SU-DHL-6 (cell line): ENCODE measurements at regions not wholly inside any gene's neighbourhood (a gene's known extent, or its start where the extent isn't known, plus 50 kb on each side); places are given as distances from the start of the nearest gene placed in this dataset.

Source experiments
- H2AFZ ChIP-seq: fragments of 200-600 bp; sonication (generic); 2 replicates; pipeline ENCODE4 v1.6.1; 2014; ENCODE audit warnings: low read depth, mild to moderate bottlenecking, moderate library complexity, mixed read lengths, antibody characterized with exemption, low read length; ENCODE audit not compliant: severe bottlenecking
- H3F3A ChIP-seq: fragments of 200-600 bp; shearing (Covaris generic); 2 replicates; pipeline ENCODE4 v1.6.0; 2016; ENCODE audit warnings: antibody characterized with exemption, mild to moderate bottlenecking; ENCODE audit not compliant: insufficient read depth
- H3K27ac ChIP-seq: fragments of 200-600 bp; sonication (generic); 2 replicates; pipeline ENCODE4 v1.5.1; 2016; ENCODE audit warnings: low read depth, mild to moderate bottlenecking, low read length, moderate library complexity, mixed read lengths
- H3K27me3 ChIP-seq: fragments of 200-600 bp; sonication (generic), shearing (Covaris generic); 2 replicates; pipeline ENCODE4 v1.6.0; 2014; ENCODE audit warnings: mild to moderate bottlenecking, low read length
- H3K36me3 ChIP-seq: fragments of 200-600 bp; sonication (generic); 2 replicates; pipeline ENCODE4 v1.6.1; 2014; ENCODE audit warnings: mild to moderate bottlenecking, low read length, mixed read lengths
- H3K4me2 ChIP-seq: fragments of 300-600, 200-600 bp; shearing (Covaris generic), sonication (generic); 2 replicates; pipeline ENCODE4 v1.6.0; 2014; ENCODE audit warnings: low read length, low read depth, mild to moderate bottlenecking; ENCODE audit not compliant: poor library complexity, severe bottlenecking
- H3K4me3 ChIP-seq: fragments of 200-600 bp; sonication (generic); 2 replicates; pipeline ENCODE4 v1.5.1; 2014; ENCODE audit warnings: antibody characterized with exemption, low read length, mild to moderate bottlenecking, mixed read lengths; ENCODE audit not compliant: insufficient read depth, poor library complexity, severe bottlenecking
- H3K79me2 ChIP-seq: fragments of 200-600 bp; sonication (generic); 2 replicates; pipeline ENCODE4 v1.6.1; 2014; ENCODE audit warnings: mild to moderate bottlenecking, low read length, moderate library complexity; ENCODE audit not compliant: insufficient read depth
- H3K9ac ChIP-seq: fragments of 200-600 bp; sonication (generic); 2 replicates; pipeline ENCODE4 v1.7.0; 2014; ENCODE audit warnings: mild to moderate bottlenecking, low read length
- H3K9me2 ChIP-seq: fragments of 200-600 bp; sonication (generic); replicated peaks from 2 replicates; pipeline ENCODE4 v1.6.1; 2014; ENCODE audit warnings: low read length; ENCODE audit not compliant: insufficient read depth
- H3K9me3 ChIP-seq: fragments of 200-600 bp; sonication (generic); 2 replicates; pipeline ENCODE4 v1.6.1; 2014; ENCODE audit warnings: low read length, mixed read lengths; ENCODE audit not compliant: insufficient read depth
- H4K20me1 ChIP-seq: fragments of 200-600 bp; sonication (generic); 2 replicates; pipeline ENCODE4 v1.6.1; 2014; ENCODE audit warnings: low read depth, mild to moderate bottlenecking, antibody characterized with exemption, low read length, moderate library complexity, mixed read lengths
- EZH2phosphoT487 ChIP-seq: fragments of 200-600 bp; sonication (generic), shearing (Covaris generic); conservative IDR thresholded peaks from 2 replicates; pipeline ENCODE4 v1.6.1; 2018; ENCODE audit warnings: mild to moderate bottlenecking, antibody characterized with exemption, low read length, moderate library complexity, mixed read lengths
- TF ChIP-seq, protein P1 (sequence below): fragments of 200-600 bp; sonication (generic); IDR thresholded peaks from one replicate; pipeline ENCODE4 v1.5.1; 2017; ENCODE audit warnings: antibody characterized with exemption, mild to moderate bottlenecking, low read length, moderate library complexity; ENCODE audit not compliant: insufficient read depth, poor library complexity, severe bottlenecking

DNA sequence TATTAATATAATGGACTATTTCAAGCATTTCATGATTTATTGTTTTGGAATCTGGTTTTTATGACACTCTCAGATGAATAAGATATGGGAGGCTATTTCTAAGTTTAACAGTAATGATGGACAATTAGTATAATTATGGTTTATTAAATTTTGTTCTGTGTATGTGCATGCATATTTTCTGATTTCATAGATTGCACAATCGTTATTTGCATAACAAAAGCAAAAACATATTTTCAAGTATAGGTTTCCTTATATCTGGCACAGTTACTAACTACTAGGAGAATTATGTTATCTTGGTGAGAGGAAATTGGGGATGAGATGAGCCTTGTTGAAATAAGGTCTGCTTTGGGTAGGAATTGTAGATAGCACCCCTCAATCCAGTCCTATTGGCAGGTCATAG lies 413.1 kb downstream of the MCTP2 start:
- Histone ChIP-seq H3K9ac (no peak overlapping the region), H3K9me3 (no peaks in the 10 kb centered on the region)

DNA sequence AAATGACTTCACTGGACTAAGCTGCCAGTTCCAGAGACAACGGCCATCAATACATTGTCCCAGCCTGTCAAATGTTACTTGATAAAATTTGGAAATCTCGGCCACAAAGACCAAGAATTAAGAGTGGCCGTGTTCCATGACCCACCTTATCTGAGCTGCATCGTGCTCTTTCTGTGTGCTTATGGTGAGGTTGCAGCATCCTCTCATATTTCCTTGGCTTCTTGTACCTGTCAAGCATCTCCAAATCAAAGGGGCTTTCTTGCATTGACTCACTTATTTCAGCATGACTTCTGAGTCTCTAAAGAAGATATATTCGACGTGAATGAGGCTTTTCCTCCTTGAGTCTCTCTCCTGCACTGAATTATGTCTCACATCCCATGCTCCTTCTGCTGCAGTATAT lies 421.7 kb downstream of the MCTP2 start:
- Histone ChIP-seq H3K9me2 (no peaks in the 10 kb centered on the region), H3K4me3 (no peak overlapping the region), H3F3A (no peaks in the 10 kb centered on the region), H4K20me1 (no peaks in the 10 kb centered on the region; the same call in 1 of the 2 replicates), H3K4me2 (no peak overlapping the region), H3K27ac (no peak overlapping the region), H3K9me3 (no peaks in the 10 kb centered on the region), H3K9ac (no peak overlapping the region), H3K36me3 (no peaks in the 10 kb centered on the region), H2AFZ (no peak overlapping the region), H3K27me3 (no peaks in the 10 kb centered on the region), H3K79me2 (no peaks in the 10 kb centered on the region)
- TF ChIP-seq EZH2phosphoT487 = no peak
- TF ChIP-seq, protein P1, sequence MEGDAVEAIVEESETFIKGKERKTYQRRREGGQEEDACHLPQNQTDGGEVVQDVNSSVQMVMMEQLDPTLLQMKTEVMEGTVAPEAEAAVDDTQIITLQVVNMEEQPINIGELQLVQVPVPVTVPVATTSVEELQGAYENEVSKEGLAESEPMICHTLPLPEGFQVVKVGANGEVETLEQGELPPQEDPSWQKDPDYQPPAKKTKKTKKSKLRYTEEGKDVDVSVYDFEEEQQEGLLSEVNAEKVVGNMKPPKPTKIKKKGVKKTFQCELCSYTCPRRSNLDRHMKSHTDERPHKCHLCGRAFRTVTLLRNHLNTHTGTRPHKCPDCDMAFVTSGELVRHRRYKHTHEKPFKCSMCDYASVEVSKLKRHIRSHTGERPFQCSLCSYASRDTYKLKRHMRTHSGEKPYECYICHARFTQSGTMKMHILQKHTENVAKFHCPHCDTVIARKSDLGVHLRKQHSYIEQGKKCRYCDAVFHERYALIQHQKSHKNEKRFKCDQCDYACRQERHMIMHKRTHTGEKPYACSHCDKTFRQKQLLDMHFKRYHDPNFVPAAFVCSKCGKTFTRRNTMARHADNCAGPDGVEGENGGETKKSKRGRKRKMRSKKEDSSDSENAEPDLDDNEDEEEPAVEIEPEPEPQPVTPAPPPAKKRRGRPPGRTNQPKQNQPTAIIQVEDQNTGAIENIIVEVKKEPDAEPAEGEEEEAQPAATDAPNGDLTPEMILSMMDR = no peak

More for the DNA sequence above, 413.1 kb downstream of the MCTP2 start:
- no peaks in the 10 kb centered on the region for H3F3A ChIP-seq
- H3K4me2 ChIP-seq = no peak overlapping the region
- no peaks in the 10 kb centered on the region for H4K20me1 ChIP-seq
- no peaks in the 10 kb centered on the region for H3K27me3 ChIP-seq
- H3K36me3 ChIP-seq = no peaks in the 10 kb centered on the region
- no peak overlapping the region for H2AFZ ChIP-seq
- H3K4me3 ChIP-seq = no peak overlapping the region
- no peaks in the 10 kb centered on the region for H3K9me2 ChIP-seq
- H3K79me2 ChIP-seq = no peaks in the 10 kb centered on the region
- TF ChIP-seq, protein P1 = no peak
- no peak for TF ChIP-seq EZH2phosphoT487
- no peak overlapping the region for H3K27ac ChIP-seq

DNA sequence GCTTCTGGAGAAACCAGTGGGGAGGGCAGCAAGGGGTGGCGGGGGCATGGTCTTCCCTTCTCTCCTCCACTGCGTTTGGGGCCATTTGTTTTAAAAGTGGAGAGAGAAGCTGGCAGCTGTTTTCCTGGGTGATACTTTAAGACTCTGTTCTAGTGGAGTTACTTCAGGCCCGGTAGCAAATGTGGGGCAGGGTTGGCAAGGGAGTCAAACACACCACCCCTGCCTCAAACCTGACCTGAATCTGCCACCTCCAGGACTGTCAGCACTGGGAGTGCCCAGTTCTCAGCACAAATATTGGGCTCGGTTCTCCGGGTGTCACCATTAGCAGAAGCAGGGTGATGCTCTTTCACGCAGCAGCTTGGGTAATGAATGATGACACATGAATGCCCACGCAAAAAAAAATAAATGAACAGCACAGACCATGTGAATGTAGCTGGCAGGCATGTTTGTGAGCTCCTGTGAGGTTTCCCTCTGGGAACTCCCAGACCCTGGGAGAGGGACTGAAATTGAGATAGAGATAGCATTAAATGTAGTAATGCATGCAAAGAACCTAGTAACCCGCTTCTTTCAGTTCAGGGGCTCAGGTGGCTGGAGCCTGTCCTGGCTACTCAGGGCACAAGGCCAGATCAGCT lies 424.0 kb downstream of the MCTP2 start:
- H3K27me3 ChIP-seq = no peaks in the 10 kb centered on the region
- no peak for TF ChIP-seq EZH2phosphoT487
- TF ChIP-seq, protein P1 = no peak
- no peak overlapping the region for H3K4me3 ChIP-seq
- no peak overlapping the region for H3K27ac ChIP-seq
- H3K4me2 ChIP-seq = no peak overlapping the region
- no peaks in the 10 kb centered on the region; the same call in 1 of the 2 replicates for H4K20me1 ChIP-seq
- no peak overlapping the region for H3K9ac ChIP-seq
- no peaks in the 10 kb centered on the region for H3K36me3 ChIP-seq
- H3K79me2 ChIP-seq = no peaks in the 10 kb centered on the region
- H3K9me3 ChIP-seq = no peaks in the 10 kb centered on the region
- no peaks in the 10 kb centered on the region for H3K9me2 ChIP-seq
- H3F3A ChIP-seq = no peaks in the 10 kb centered on the region
- no peak overlapping the region for H2AFZ ChIP-seq
